ENCODE measurements at regions not wholly inside any gene's neighbourhood (a gene's known extent, or its start where the extent isn't known, plus 50 kb on each side); places are given as distances from the start of the nearest gene placed in this dataset.
A peak's percentile ranks its signal among the peaks of the same experiment; 100 is the strongest.

DNA sequence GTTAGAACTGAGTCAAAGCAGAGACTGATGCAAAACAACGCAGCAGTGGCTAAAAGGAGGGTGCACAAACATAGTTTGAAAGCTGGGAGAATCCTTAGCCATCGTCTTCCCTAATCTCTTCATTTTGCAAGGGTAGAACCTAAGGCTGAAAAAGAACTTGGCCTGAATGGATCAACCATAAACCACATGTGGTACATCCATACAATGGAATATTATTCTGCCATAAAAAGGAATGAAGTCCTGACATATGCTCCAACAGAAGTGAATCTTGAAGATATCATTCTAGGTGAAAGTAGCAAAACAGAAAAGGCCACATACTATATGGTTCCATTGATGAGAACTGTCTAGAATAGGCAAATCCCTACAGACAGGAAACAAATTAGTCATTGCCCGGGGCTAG, 330.3 kb upstream of the NPVF start:
- no peak for DNase-seq

- DNase-seq: no peak
Observed at GRCh38 chr7:25559581-25560367, 331.5 kb upstream of the NPVF start.

GRCh38 chr7:25562673-25563182, 334.4 kb upstream of the NPVF start:
- DNase-seq: no peak

- DNase-seq: no peak
Observed at GRCh38 chr7:25565002-25565401, 336.7 kb upstream of the NPVF start.

- DNase-seq: peak; percentile 69 to 88 (median 76)
Observed at GRCh38 chr7:25565949-25566348, 337.7 kb upstream of the NPVF start.

DNA sequence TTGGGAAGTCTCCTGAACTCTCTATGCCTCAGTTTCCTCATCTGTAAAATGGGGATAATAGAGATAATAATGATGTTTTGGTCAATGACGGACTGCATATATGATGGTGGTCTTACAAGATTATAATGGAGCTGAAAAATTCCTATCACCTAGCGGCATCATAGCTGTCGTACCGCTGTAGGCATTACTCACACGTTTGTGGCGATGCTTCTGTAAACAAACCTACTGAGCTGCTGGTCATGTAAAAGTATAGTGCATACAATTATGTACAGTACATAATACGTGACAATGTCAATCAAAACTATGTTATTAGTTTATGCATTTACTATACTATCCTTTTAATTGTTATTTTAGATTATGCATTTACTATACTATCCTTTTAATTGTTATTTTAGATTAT, 339.1 kb upstream of the NPVF start:
- no peak for DNase-seq

DNA sequence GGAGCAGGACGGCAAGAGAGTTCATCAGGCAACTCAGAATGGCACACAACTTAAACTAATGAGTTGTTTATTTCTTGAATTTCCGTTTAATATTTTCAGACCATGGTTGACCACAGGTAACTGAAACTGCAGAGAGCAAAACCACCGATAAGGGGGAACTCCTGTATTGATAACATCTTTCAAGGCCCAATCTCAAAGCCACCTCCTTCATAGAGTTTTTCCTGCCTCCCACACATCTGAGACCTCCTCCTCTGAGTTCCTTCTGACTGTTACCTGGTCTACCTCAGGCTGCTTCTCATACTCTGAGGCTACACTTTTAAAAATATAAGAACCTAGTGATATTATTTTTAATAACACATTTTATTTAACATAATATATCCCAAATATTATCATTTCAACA, 341.5 kb upstream of the NPVF start:
- no peak for DNase-seq

DNA sequence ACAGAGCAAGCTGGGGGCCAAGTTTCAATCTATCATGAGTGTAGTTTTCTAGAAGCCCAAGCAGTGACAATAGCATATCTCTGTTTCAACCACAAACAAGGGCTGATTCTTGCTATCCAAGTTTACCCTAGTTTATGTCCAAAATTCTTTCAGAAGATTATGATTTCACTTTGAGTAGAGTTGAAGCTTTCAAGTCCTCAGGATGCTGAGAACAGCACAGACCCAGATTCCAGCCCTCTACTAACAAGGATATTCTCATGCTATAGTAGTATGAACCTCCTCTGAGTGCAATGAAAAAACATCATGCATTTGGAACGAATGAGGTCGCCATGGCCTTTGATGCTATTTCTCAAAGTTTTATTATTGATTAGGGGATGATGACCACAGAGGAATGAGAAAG, 344.1 kb upstream of the NPVF start:
- DNase-seq: no peak

DNA sequence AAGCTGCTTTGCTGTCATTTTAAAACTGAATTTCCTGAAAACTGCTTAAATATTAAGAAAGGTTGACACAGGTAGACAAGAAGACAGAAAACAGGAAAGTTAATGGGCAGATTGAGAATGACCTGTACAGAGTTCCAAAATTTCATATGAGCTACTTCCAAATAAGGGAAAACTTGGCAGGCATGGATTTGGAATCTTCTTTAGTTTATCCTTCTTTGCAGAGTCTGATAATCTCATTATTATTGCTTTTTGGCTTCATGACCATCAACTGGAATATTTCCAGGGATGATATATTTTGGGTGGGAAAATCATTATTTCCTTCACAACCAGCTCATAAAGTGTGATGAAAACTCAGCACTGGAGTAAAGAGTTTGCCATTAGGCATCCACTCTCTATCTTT, 346.5 kb upstream of the NPVF start:
- no peak for DNase-seq

DNA sequence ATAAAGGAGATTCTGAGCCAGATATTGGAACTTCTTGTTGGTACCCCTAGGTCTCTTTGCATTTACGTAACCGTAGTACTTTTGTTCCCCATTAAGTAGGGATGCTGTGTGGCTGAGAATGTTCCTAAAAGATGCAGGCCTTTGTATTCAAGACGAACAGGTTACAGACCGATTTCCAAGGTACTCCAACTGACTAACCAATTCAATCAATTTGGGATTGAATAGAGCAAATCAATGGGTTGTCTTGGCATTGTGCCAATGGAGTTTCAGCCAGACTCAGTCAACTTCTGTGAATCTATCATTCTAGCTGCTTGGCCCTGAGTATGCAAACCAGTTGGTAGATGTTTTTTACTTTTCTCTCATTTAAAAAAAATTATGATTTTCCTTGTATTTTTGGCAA, 347.3 kb upstream of the NPVF start:
- DNase-seq: no peak

GRCh38 chr7:25578991-25579777, 350.9 kb upstream of the NPVF start:
- no peak for DNase-seq

DNA sequence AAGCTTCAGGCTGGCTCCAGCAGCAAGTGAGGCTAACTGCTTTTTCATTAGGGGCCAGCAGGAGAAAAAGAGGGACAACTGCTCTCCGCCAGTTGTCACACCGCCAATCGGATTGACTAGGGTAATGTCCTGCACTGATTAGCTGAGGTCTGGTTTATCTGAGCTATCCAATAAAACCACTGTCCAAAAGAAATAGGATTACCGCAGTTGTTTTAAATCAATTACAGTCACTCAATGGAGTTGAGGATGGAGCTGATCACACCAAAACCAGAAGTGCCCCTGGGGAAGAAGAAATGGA, 351.4 kb upstream of the NPVF start:
- DNase-seq: no peak

GRCh38 chr7:25580141-25580540, 351.9 kb upstream of the NPVF start:
- no peak for DNase-seq

GRCh38 chr7:25583621-25584020, 355.3 kb upstream of the NPVF start:
- peak in 3 of 4 experiments; percentile 5 to 11 (median 11) for DNase-seq

DNA sequence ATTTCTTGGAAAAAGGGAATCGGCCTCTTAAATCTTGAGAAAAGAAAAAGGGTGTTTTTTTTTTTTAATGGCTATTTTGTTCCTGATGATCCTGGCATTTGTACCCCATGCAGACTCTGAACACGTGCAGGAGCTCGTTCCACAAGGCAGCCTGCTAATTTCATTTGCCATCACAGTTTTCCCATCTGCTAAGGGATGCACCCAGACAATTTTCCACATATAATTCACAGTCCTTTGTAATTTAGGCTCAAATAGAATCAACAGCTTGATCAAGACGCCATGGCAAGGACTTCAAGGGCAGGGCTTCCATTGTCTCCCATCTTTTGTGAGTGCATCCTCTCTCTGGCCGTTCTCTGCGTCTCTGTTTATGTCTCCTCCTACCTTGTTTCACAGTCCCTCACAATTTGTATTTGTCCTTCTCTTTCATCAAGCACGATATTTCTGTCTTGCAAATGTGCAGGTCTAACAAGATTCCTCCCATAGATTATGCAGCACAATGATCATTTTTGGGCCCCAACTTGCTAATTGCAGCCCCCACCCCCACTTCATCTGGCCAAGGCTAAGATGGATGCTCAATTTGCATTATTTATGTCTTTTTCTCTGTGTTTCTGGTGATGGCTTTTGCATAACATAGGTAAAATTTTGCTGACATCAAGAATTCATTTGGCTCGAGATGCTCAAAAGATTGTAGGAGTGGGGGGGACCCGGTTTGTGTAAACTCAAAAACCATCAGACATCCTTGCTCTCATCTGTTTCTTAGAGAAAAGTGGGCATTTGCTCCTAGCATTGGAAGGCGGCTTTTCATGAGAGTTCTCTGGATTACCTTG, 356.0 kb upstream of the NPVF start:
- DNase-seq: no peak

GRCh38 chr7:25586513-25586912, 358.2 kb upstream of the NPVF start:
- DNase-seq: peak in 3 of 4 experiments; percentile 14 to 18 (median 16)

GRCh38 chr7:25594122-25594521, 365.8 kb upstream of the NPVF start:
- DNase-seq: no peak

- DNase-seq: no peak
Observed at GRCh38 chr7:25594728-25595127, 366.4 kb upstream of the NPVF start.

DNA sequence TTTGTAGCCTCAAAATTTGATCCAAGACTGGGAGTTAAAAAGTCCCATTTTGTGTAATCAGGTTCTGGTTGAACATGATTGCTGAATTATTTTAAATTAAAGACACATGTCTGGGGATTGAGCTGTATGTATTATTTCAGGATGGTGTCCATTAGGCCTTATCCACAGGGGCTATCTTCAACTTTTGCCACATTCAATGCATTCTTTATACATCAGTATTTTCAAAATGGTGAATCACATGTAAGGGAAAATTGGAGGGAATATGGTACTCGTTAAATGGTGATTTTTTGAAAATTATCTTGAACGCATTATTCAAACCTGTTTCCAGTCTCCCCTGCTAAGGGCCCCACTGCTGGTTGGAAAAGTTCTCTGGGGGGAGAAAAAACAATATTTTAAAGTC, 367.7 kb upstream of the NPVF start:
- DNase-seq: no peak

GRCh38 chr7:25596443-25596842, 368.2 kb upstream of the NPVF start:
- DNase-seq: no peak

- peak in 1 of 4 experiments; percentile 15 for DNase-seq
Observed at GRCh38 chr7:25597946-25598345, 369.7 kb upstream of the NPVF start.

- no peak for DNase-seq
Observed at GRCh38 chr7:25598765-25599164, 370.5 kb upstream of the NPVF start.

- DNase-seq: no peak
Observed at GRCh38 chr7:25600262-25600920, 372.1 kb upstream of the NPVF start.

Data from suppressor macrophage (primary cell).